Tibial artery (tissue), 4 donors: ENCODE measurements at regions not wholly inside any gene's neighbourhood (a gene's known extent, or its start where the extent isn't known, plus 50 kb on each side); places are given as distances from the start of the nearest gene placed in this dataset.

Experiments
- DNase-seq, 2 donors: peaks; one replicate each; pipeline ENCODE4 v3.0.0-alpha.2; 2019
- H3K27ac ChIP-seq, 2 donors: fragments of 200-600 bp; sonication (generic) in 1 of 2; 1 replicate in 1 of 2; 2 replicates in 1 of 2; pipeline ENCODE4 v1.5.1; 2018 to 2019; ENCODE audit warnings: mild to moderate bottlenecking in 1 of 2
- H3K27me3 ChIP-seq, 2 donors: fragments of 200-600 bp; sonication (generic) in 1 of 2; one replicate each; pipeline versions ENCODE4 v1.5.1 to v1.6.0; 2016 to 2019
- H3K36me3 ChIP-seq, 3 donors: fragments of 200-600 bp; sonication (generic) in 2 of 3; one replicate each; pipeline ENCODE4 v1.5.1; 2016 to 2019; ENCODE audit warnings: mild to moderate bottlenecking in 2 of 3
- H3K4me1 ChIP-seq, 4 donors: fragments of 200-600 bp; sonication (generic) in 2 of 4; 1 replicate in 3 of 4; 2 replicates in 1 of 4; pipeline ENCODE4 v1.5.1; 2016 to 2019
- H3K4me3 ChIP-seq, 2 donors: fragments of 200-600 bp; sonication (generic) in 1 of 2; 1 replicate in 1 of 2; 2 replicates in 1 of 2; pipeline ENCODE4 v1.5.1; 2018 to 2019; ENCODE audit warnings: mild to moderate bottlenecking in 2 of 2
- H3K9me3 ChIP-seq, 3 donors: fragments of 200-600 bp; sonication (generic) in 1 of 3; one replicate each; pipeline ENCODE4 v1.5.1; 2016 to 2019
- CTCF ChIP-seq, 2 experiments: fragments of 200-600 bp in 1 of 2; fragments of 450-650 bp in 1 of 2; IDR thresholded peaks; one replicate each; pipeline ENCODE4 v1.5.1; 2017 to 2019; ENCODE audit warnings: antibody characterized with exemption in 2 of 2, mild to moderate bottlenecking in 1 of 2, moderate library complexity in 1 of 2
- intact Hi-C: fragments of 100-400 bp; cut with DNase I; formaldehyde crosslinking; loops from one replicate; pipeline ENCODE4 v1.15.0; 2023; ENCODE audit warnings: low total_unique reads

DNA sequence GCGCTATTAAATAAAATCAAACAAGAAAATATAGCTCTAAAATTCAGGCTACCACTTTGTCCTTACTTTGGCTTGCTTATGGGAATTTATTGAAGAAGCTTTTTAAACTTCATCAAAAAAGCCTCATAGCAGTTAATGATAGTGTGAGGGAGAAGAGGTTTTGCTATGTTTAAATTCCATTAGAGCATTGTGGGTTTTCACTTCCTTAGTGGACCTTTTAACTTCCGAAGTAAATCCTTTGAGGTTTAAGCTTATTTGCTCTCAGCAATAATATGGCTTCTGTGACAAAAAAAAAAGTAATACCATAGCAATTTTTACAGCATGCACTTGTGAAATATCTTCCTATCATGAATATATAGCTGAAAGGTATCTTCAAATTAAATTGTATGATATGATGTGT is 120.2 kb upstream of the NDST4 start:
- no peaks in the 10 kb centered on the region for H3K27me3 ChIP-seq
- no peaks in the 10 kb centered on the region for H3K36me3 ChIP-seq
- no peaks in the 10 kb centered on the region for H3K4me1 ChIP-seq
- H3K27ac ChIP-seq: no peak overlapping the region
- no peaks in the 10 kb centered on the region for H3K9me3 ChIP-seq
- DNase-seq: no peak
- H3K4me3 ChIP-seq: no peak overlapping the region
- intact Hi-C loops: no loop called here
- TF ChIP-seq CTCF (IDR thresholded peaks at IDR 0.05): no peak

DNA sequence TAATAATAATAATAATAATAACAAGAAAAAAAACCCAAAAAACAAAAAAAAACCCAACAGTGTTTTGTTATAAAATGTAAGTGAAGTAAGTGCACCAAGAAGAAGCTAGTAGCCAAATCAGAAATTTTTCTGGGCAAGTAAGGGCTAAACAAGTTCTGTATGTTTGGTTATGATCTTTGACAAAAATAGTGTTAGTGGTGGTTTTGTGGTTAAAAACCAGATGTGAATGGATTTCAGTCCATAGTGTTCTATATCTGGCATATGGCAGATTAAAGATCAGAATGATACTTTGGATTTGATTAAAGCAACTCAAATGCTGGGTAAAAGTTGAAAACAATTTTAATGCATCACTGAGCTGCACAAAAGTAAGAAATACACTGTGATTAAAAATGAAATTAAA is 116.5 kb upstream of the NDST4 start:
- no peaks in the 10 kb centered on the region for H3K9me3 ChIP-seq
- no peak overlapping the region for H3K4me3 ChIP-seq
- intact Hi-C loops: no loop called here
- H3K36me3 ChIP-seq: no peaks in the 10 kb centered on the region
- no peak for DNase-seq
- TF ChIP-seq CTCF (IDR thresholded peaks at IDR 0.05): no peak
- H3K27me3 ChIP-seq: no peaks in the 10 kb centered on the region
- no peak overlapping the region for H3K27ac ChIP-seq
- no peaks in the 10 kb centered on the region for H3K4me1 ChIP-seq

GRCh38 chr4:115228851-115229250 is 115.4 kb upstream of the NDST4 start:
- Histone ChIP-seq H3K9me3 (no peaks in the 10 kb centered on the region), H3K36me3 (no peaks in the 10 kb centered on the region), H3K27me3 (no peaks in the 10 kb centered on the region), H3K27ac (no peak overlapping the region), H3K4me1 (no peaks in the 10 kb centered on the region), H3K4me3 (no peak overlapping the region)
- no peak for DNase-seq
- intact Hi-C loops: no loop called here
- TF ChIP-seq CTCF (IDR thresholded peaks at IDR 0.05): no peak

- DNase-seq: no peak
- H3K9me3 ChIP-seq: no peaks in the 10 kb centered on the region
- H3K4me3 ChIP-seq: no peak overlapping the region
- TF ChIP-seq CTCF (IDR thresholded peaks at IDR 0.05): no peak
- no peaks in the 10 kb centered on the region for H3K27me3 ChIP-seq
- H3K4me1 ChIP-seq: no peaks in the 10 kb centered on the region
- H3K27ac ChIP-seq: no peak overlapping the region
- intact Hi-C loops: no loop called here
- no peaks in the 10 kb centered on the region for H3K36me3 ChIP-seq
Observed at GRCh38 chr4:115222061-115222460, 108.6 kb upstream of the NDST4 start.

DNA sequence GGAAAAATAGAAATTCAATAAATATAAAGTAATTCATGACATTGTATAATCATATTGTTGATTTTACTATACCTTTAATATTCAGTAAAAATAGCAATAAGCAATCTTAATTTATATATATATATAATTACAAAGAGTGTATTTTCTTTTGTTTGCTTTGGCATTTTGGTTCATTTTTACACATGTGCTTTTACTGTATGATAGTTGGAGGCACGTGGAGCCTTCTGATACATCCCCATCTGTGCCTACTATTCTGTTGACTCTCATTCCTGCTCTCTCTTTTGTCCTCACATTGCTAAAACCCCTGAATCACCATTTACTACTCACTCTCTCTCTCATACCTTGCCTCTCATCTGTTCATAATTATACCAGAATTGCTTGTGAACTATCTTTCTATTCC is 106.4 kb upstream of the NDST4 start:
- Histone ChIP-seq H3K36me3 (no peaks in the 10 kb centered on the region), H3K27me3 (no peaks in the 10 kb centered on the region), H3K27ac (no peak overlapping the region), H3K4me1 (no peaks in the 10 kb centered on the region), H3K4me3 (no peak overlapping the region), H3K9me3 (no peaks in the 10 kb centered on the region)
- TF ChIP-seq CTCF (IDR thresholded peaks at IDR 0.05): no peak
- no peak for DNase-seq
- intact Hi-C loops: no loop called here

GRCh38 chr4:115219315-115219860 is 106.0 kb upstream of the NDST4 start:
- intact Hi-C loops: no loop called here
- Histone ChIP-seq H3K4me3 (no peak overlapping the region), H3K27ac (no peak overlapping the region), H3K36me3 (no peaks in the 10 kb centered on the region), H3K4me1 (no peaks in the 10 kb centered on the region), H3K27me3 (no peaks in the 10 kb centered on the region), H3K9me3 (no peaks in the 10 kb centered on the region)
- TF ChIP-seq CTCF (IDR thresholded peaks at IDR 0.05): no peak
- DNase-seq: no peak
